Astrocyte of the cerebellum (primary cell): ENCODE measurements at regions not wholly inside any gene's neighbourhood (a gene's known extent, or its start where the extent isn't known, plus 50 kb on each side); places are given as distances from the start of the nearest gene placed in this dataset.

Source experiments
- DNase-seq: peaks from one replicate; pipeline ENCODE4 v3.0.0-alpha.2; 2011; ENCODE audit warnings: low read depth
- H3K4me3 ChIP-seq: 2 replicates; pipeline ENCODE4 v1.5.1; 2011; ENCODE audit warnings: mild to moderate bottlenecking, low read depth, low read length, moderate library complexity
- CTCF ChIP-seq: IDR thresholded peaks from 2 replicates; pipeline ENCODE4 v1.5.1; 2012; ENCODE audit warnings: low read length, low read depth, moderate library complexity, mild to moderate bottlenecking; ENCODE audit errors: missing control alignments
- in situ Hi-C: cut with HindIII; loops from 2 replicates; pipeline ENCODE4 v1.10.0; 2017; ENCODE audit warnings: low sequenced_read_pairs

GRCh38 chr22:27612115-27612514 lies 189.4 kb downstream of the MN1 start:
- TF ChIP-seq CTCF, result no peak
- H3K4me3 ChIP-seq, result no peak overlapping the region
- in situ Hi-C loops, result no loop called here
- DNase-seq, result no peak

- in situ Hi-C loops, result no loop called here
- no peak for TF ChIP-seq CTCF
Measured at GRCh38 chr22:27613099-27614005, 188.2 kb downstream of the MN1 start.

GRCh38 chr22:27614006-27614649 lies 187.4 kb downstream of the MN1 start:
- H3K4me3 ChIP-seq, result peak overlapping the region; percentile 16
- no peak for TF ChIP-seq CTCF
- DNase-seq, result no peak
- in situ Hi-C loops, result no loop called here

More at GRCh38 chr22:27613099-27614005, 188.2 kb downstream of the MN1 start:
- DNase-seq, result no peak
- H3K4me3 ChIP-seq, result no peak overlapping the region

GRCh38 chr22:27614650-27615007 lies 186.9 kb downstream of the MN1 start:
- H3K4me3 ChIP-seq, result no peak overlapping the region
- no peak for DNase-seq
- in situ Hi-C loops, result no loop called here
- TF ChIP-seq CTCF, result no peak

GRCh38 chr22:27615408-27615807 lies 186.1 kb downstream of the MN1 start:
- H3K4me3 ChIP-seq, result no peak overlapping the region
- TF ChIP-seq CTCF, result no peak
- DNase-seq, result no peak
- in situ Hi-C loops, result no loop called here

- no peak for DNase-seq
- no peak for TF ChIP-seq CTCF
- H3K4me3 ChIP-seq, result no peak overlapping the region
- in situ Hi-C loops, result no loop called here
Measured at GRCh38 chr22:27616033-27616432, 185.5 kb downstream of the MN1 start.
